ENCODE measurements at regions not wholly inside any gene's neighbourhood (a gene's known extent, or its start where the extent isn't known, plus 50 kb on each side); places are given as distances from the start of the nearest gene placed in this dataset.
"Not testable (repeated sequence)": the region's sequence is repeated elsewhere in the genome, so short reads cannot be mapped to it uniquely, and the experiment has no call there.

DNA sequence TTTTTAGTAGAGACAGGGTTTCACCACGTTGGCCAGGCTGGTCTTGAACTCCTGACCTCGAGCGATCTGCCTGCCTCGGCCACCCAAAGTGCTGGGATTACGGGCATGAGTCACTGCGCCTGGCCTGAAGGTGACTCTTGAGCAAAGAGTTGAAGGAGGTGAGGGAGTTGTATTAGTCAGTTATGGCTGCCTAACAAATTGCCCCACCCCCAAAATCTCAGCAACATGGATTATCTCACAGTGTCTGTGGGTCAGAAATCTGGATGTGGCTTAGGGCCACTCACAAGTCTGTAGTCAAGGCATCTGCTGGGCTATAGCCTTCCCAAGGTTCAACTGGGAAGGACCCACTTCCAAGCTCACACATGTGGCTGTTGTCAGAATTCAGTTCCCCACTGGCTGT, 52.8 kb upstream of the ADGRE5 start:
- Histone ChIP-seq H3K4me3 (no peak overlapping the region), H3K27ac (no peak overlapping the region), H3K4me1 (peaks cover 2 to 3% (median 3%) of the 10 kb centered on the region in 4 donors), H3K9me3 (no peaks in the 10 kb centered on the region), H3K27me3 (no peaks in the 10 kb centered on the region), H3K36me3 (no peaks in the 10 kb centered on the region)
- TF ChIP-seq EP300 (IDR thresholded peaks at IDR 0.05): no peak
- TF ChIP-seq POLR2A (IDR thresholded peaks at IDR 0.05): no peak
- TF ChIP-seq, protein P1, sequence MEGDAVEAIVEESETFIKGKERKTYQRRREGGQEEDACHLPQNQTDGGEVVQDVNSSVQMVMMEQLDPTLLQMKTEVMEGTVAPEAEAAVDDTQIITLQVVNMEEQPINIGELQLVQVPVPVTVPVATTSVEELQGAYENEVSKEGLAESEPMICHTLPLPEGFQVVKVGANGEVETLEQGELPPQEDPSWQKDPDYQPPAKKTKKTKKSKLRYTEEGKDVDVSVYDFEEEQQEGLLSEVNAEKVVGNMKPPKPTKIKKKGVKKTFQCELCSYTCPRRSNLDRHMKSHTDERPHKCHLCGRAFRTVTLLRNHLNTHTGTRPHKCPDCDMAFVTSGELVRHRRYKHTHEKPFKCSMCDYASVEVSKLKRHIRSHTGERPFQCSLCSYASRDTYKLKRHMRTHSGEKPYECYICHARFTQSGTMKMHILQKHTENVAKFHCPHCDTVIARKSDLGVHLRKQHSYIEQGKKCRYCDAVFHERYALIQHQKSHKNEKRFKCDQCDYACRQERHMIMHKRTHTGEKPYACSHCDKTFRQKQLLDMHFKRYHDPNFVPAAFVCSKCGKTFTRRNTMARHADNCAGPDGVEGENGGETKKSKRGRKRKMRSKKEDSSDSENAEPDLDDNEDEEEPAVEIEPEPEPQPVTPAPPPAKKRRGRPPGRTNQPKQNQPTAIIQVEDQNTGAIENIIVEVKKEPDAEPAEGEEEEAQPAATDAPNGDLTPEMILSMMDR (IDR thresholded peaks at IDR 0.05): no peak
- no peak for TF ChIP-seq POLR2AphosphoS5 (IDR thresholded peaks at IDR 0.05)
- no peak for DNase-seq
- no peak for ATAC-seq (ENCODE audit: low FRiP score in 2 of 2)
- 90 to 94% methylated on average over 6 of the region's 6 CpGs for WGBS, 2 donors

DNA sequence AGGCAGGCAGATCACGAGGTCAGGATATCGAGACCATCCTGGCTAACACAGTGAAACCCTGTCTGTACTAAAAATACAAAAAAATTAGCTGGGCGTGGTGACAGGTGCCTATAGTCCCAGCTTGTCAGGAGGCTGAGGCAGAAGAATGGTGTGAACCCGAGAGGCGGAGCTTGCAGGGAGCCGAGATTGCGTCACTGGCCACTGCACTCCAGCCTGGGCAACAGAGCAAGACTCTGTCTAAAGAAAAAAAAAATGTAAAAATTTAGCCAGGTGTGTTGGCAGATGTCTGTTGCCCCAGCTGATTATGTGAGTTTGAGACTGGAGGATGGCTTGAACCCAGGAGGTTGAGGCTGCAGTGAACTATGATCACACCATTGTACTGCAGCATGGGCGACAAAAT, 54.2 kb upstream of the ADGRE5 start:
- not testable (repeated sequence) for H3K27me3 ChIP-seq; H3K36me3 ChIP-seq; H3K9me3 ChIP-seq; H3K4me1 ChIP-seq; ATAC-seq (ENCODE audit: low FRiP score in 2 of 2); DNase-seq; H3K4me3 ChIP-seq; H3K27ac ChIP-seq
- 58 to 85% methylated on average over 8 of the region's 8 CpGs for WGBS, 2 donors

DNA sequence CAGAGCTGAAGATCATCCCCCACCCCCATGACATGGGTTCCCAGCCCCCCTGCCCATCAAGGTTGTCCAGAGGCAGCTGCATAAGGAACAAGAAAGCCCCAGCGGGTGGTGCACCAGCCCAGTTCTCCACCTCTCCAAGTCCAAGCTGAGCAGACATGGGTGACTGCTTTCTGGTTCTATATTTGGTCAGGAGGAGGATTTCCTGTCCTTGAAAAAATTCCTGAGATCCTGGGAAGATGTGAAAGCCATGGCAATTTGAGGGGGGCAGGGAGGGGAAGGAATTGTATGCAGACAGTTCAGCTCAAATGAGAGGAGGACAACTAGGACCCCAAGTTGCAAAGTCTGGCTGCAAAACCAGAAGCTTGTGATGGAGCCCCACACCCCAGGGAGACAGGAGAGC, 55.4 kb upstream of the ADGRE5 start:
- TF ChIP-seq, protein P1 (IDR thresholded peaks at IDR 0.05): no peak
- TF ChIP-seq EP300 (IDR thresholded peaks at IDR 0.05): no peak
- TF ChIP-seq POLR2AphosphoS5 (IDR thresholded peaks at IDR 0.05): no peak
- TF ChIP-seq POLR2A (IDR thresholded peaks at IDR 0.05): no peak
- no peak overlapping the region for H3K27ac ChIP-seq
- DNase-seq (no peak), ATAC-seq (ENCODE audit: low FRiP score in 2 of 2) (no peak)
- H3K9me3 ChIP-seq: no peaks in the 10 kb centered on the region
- no peak overlapping the region for H3K4me3 ChIP-seq
- H3K27me3 ChIP-seq: no peaks in the 10 kb centered on the region
- H3K4me1 ChIP-seq: no peaks in the 10 kb centered on the region
- 84% methylated on average over 1 of the region's 1 CpG; no CpG with 5 or more reads in 1 of the 2 donors for WGBS, 2 donors
- no peaks in the 10 kb centered on the region for H3K36me3 ChIP-seq

DNA sequence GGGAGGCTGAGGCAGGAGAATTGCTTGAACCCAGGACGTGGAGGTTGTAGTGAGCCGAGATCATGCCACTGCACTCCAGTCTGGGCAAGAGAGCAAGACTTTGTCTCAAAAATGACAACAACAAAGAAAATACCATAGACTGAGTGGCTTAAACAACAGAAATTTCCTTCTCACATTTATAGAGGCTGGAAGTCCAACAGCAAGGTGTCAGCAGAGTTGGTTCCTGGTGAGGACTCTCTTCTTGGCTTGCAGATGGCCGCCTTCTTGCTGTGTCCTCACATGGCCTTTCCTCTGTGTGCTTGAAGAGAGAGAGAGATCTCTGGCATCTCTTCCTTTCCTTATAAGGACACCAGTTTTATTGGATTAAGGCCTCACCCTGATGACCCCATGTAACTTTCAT, 56.1 kb upstream of the ADGRE5 start:
- TF ChIP-seq POLR2AphosphoS5 (IDR thresholded peaks at IDR 0.05) (no peak), EP300 (IDR thresholded peaks at IDR 0.05) (no peak), POLR2A (IDR thresholded peaks at IDR 0.05) (no peak)
- TF ChIP-seq, protein P1 (IDR thresholded peaks at IDR 0.05): no peak
- Histone ChIP-seq H3K27ac (no peak overlapping the region), H3K36me3 (no peaks in the 10 kb centered on the region), H3K27me3 (no peaks in the 10 kb centered on the region), H3K4me3 (no peak overlapping the region), H3K4me1 (no peaks in the 10 kb centered on the region), H3K9me3 (no peaks in the 10 kb centered on the region)
- no peak for DNase-seq
- 90 to 95% methylated on average over 3 of the region's 3 CpGs for WGBS, 2 donors
- ATAC-seq (ENCODE audit: low FRiP score in 2 of 2): no peak

DNA sequence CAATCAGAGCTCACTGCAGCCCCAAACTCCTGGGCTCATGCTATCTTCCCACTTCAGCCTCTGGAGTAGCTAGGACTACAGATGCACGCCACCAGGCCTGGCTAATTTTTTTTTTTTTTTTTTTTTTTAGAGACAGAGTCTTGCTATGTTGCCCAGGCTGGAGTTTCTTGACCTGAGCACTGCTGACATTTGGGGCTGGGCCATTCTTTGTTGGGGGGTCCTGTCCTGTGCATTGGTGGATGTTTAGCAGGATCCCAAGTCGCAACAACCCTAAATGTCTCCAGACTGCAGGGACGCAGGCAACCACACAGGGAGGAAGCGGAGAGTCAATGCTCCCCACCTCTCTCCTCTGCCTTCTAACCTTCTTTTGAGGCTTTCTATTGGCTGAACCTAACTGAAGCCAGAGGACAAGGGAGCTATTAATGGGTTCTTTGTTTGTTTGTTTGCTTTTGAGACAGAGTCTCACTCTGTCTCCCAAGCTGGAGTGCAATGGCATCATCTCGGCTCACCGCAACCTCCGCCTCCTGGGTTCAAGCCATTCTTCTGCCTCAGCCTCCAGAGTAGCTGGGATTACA, 58.3 kb upstream of the ADGRE5 start:
- no peaks in the 10 kb centered on the region for H3K9me3 ChIP-seq
- ATAC-seq (ENCODE audit: low FRiP score in 2 of 2) (no peak), DNase-seq (no peak)
- H3K27ac ChIP-seq: no peak overlapping the region
- no peak overlapping the region for H3K4me3 ChIP-seq
- TF ChIP-seq POLR2A (IDR thresholded peaks at IDR 0.05): no peak
- TF ChIP-seq EP300 (IDR thresholded peaks at IDR 0.05): no peak
- TF ChIP-seq, protein P1 (IDR thresholded peaks at IDR 0.05): no peak
- TF ChIP-seq POLR2AphosphoS5 (IDR thresholded peaks at IDR 0.05): no peak
- 83 to 90% methylated on average over 7 of the region's 7 CpGs for WGBS, 2 donors
- no peaks in the 10 kb centered on the region for H3K27me3 ChIP-seq
- no peaks in the 10 kb centered on the region for H3K36me3 ChIP-seq
- no peaks in the 10 kb centered on the region for H3K4me1 ChIP-seq
